22Rv1 (cell line): ENCODE measurements at regions not wholly inside any gene's neighbourhood (a gene's known extent, or its start where the extent isn't known, plus 50 kb on each side); places are given as distances from the start of the nearest gene placed in this dataset.

Experiments
- CTCF ChIP-seq: fragments of 450-650 bp; IDR thresholded peaks from 2 replicates; pipeline ENCODE4 v1.5.1; 2017; ENCODE audit warnings: mild to moderate bottlenecking
- ZFX ChIP-seq: fragments of 450-650 bp; IDR thresholded peaks from 2 replicates; pipeline ENCODE4 v1.6.1; 2017; ENCODE audit warnings: antibody characterized with exemption, borderline replicate concordance

- no peak for TF ChIP-seq CTCF
- TF ChIP-seq ZFX, result no peak
Measured at GRCh38 chr12:28851781-28852180, 297.3 kb upstream of the FAR2 start.
